ENCODE measurements at regions not wholly inside any gene's neighbourhood (a gene's known extent, or its start where the extent isn't known, plus 50 kb on each side); places are given as distances from the start of the nearest gene placed in this dataset.

- TF ChIP-seq REST (IDR thresholded peaks at IDR 0.05; ENCODE audit: low read depth, low read length) (no peak), CTCF (IDR thresholded peaks at IDR 0.05 in 2 of 3, conservative IDR thresholded peaks at IDR 0.05 in 1 of 3; ENCODE audit: control insufficient read depth in 2 of 3, extremely low read depth in 1 of 3, insufficient read depth in 1 of 3, low read depth in 3 of 3, low read length in 3 of 3) (no peak), ZNF622 (IDR thresholded peaks at IDR 0.05) (no peak), ASH2L (IDR thresholded peaks at IDR 0.05; ENCODE audit: borderline replicate concordance, low read depth) (no peak), EGR1 (IDR thresholded peaks at IDR 0.05; ENCODE audit: borderline replicate concordance in 1 of 2, low read depth in 2 of 2, low read length in 2 of 2) (no peak), TAF1 (IDR thresholded peaks at IDR 0.05; ENCODE audit: borderline replicate concordance, low read depth, low read length) (no peak), PRDM15 (CRISPR knock-in tag; IDR thresholded peaks at IDR 0.05) (no peak), SREBF2 (IDR thresholded peaks at IDR 0.05; ENCODE audit: low read length) (no peak), CEBPZ (IDR thresholded peaks at IDR 0.05; ENCODE audit: low read depth, low read length) (no peak), POLR2AphosphoS5 (IDR thresholded peaks at IDR 0.05; ENCODE audit: low read length) (no peak), CBX5 (IDR thresholded peaks at IDR 0.05; ENCODE audit: low read depth) (no peak)
Observed at GRCh38 chr6:43953256-43953655, 174.0 kb downstream of the MRPL14 start.
